GM21381 (cell line): ENCODE measurements at regions not wholly inside any gene's neighbourhood (a gene's known extent, or its start where the extent isn't known, plus 50 kb on each side); places are given as distances from the start of the nearest gene placed in this dataset.
"Not testable (repeated sequence)": the region's sequence is repeated elsewhere in the genome, so short reads cannot be mapped to it uniquely, and the experiment has no call there.

Source experiments
- ATAC-seq: cut with Tn5 transposase; IDR thresholded peaks from one replicate; pipeline ENCODE4 v1.9.1; 2021; ENCODE audit warnings: mild to moderate bottlenecking, moderate library complexity; ENCODE audit not compliant: unreplicated experiment

DNA sequence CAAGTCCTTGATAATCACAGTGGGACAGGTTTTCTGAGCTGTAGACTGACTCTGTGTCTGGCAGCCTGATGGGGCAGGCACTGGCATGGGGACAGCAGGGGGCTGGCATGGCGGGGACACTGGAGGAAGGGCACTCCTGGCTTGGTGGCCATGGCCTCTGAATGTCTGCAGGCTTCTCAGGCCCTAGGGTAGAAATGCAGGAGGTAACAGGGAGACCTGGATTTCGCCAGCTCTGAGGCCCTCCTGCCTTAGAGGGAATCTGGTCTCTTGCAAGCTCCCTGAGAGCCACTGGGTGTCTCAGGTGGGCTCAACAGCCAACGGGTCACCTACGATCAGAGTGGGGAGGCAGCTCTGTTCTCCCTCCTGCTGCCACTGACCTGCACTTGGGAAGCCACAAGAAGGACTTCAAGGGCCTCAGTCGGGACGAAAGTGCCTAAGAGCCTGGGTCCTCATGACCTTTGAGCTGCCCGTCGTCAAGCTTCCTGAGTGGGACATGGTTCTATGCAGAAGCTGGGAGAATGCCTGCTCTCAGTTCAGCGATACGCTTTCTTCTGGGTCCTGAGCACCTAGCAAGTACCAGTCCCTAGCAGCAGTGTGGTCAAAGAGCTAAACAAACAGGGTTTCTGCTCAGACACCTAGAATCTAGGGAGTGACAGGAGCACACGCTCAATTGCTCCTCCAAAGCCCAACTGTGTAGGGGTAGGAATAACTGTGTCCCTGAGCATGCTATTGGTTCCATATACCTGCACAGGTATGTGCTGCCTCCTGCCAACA, 569.0 kb downstream of the PTPRU start:
- ATAC-seq, result no peak

DNA sequence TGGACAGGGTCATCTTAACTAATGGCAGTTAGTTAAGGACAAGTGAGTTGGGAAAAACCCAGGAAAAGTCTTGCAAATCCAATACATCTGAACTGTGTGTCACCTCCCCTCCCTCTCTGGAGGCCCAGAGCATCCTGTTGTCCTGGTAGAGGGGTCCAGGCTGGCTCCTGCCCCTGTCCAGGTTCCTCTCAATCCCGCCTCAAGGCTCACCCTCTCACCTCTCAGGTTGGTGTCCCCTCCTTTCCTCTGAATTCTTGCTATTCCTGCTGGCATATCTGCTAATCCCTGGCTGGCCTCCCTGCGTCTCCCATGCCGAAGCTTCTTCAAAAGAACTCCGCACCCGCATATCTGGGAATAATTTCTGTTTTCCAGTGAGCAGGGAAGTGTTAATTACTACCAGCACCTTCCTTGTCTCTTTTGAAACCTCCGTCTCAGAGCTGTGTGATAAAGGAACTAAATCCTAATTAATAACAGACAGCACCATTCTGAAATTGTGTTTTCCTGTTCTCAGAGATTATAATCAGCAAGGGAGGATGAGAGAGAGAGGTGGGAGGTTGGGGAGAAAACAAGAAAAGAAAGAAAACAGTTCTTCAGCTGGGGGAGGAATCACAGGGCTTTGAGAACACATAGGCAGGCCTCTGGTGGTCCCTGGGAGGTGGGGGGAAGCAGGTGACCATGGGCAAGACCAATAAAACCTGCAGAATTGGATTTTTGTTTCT, 568.0 kb downstream of the PTPRU start:
- ATAC-seq, result no peak

DNA sequence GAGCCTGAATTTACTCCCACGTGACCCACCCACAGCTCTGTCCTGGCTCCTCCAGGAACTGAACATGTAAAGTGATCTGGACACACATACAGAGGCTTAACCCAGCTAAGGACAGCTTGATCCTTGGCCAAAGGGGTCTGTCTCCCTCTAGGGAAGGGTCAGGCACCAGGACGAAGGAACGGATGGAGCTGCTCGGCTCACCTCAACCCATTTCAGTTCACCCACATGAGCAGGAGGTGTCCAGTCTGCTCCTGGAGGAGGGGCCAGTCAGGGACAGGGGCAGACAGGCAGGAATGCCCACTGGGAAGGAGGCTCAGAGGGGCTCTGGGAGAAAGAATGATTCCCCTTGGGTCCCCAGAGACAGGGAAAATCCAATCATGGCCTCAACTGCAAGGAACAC, 567.2 kb downstream of the PTPRU start:
- no peak for ATAC-seq

DNA sequence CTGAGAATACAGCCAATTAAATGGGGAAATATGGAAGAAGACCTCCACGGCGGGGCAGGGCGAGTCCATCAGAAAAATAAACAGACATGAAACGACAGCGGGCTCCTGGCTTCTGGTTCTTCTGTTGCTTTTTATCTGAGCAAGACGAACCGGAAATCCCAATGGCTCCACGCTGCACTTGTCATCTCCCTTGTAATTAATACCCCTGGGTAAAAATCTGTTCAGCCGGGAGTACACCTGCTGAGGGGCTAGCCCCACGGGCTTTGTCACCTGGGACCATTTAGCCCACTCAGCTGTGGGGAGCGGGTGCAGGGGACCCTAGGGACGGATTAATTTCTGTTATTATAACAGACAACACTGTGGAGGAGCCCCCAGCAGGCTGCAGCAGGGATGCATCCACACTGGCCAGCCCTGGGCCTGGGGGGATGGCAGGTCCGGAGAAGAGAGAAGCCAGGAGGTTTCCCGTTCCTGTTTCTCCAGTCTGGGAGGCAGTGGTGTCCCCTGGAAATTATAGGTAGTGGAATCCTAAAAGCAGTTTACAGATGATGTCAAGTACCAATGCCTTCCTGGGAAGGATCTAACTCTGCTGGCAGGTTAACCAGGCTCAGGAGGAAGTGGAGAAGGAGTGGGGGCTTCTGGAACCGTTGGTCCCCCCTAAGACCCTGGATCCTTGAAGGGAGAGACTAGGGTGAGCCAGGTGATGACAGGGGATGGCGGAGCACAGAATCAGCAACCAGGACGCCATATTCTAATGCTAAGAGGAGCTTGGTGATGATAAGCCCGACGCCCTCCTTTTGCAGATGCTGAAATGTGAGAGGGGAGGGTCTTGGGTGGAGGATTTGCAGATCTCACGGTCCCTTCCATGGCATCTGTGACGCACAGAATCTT, 566.1 kb downstream of the PTPRU start:
- no peak for ATAC-seq

DNA sequence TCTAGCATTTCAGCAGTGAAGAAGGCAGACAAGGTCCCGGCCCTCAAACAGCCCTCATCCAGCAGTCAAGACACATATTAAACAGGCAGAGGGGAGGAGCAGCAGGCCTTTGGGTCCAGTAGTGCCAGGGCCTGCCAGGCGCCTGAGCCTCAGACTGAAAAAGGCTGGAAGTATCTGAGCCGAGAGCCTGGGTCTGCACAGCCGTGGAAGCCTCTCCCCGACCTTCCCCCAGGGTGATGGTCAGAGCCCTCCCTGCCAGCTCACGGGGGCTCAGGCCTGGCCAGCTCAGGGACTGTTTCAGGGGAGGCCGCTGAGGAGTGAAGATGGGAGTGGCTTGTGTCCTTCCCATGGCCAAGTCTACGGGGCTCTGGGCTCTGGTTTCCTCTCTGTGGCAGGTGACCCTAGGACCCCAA, 565.2 kb downstream of the PTPRU start:
- no peak for ATAC-seq

DNA sequence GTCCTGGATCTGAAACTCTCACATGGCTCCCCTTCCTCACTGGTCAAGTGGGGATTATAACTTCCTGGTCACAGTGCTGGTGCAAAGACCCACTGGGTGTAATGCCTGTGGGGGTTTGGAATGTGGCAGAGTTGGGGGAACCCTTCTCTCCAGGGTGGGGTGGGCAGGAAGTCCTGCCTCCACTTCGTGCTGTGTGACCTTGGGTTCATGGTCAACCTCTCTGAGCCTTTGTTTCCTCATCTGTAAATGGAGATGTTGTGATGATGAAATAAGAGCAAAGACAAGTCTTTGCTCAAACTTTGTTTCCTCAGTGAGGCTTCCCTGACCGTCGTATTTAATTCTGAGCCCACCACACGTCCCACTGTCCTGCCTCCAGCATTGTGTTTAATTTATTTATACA, 564.7 kb downstream of the PTPRU start:
- ATAC-seq, result no peak

DNA sequence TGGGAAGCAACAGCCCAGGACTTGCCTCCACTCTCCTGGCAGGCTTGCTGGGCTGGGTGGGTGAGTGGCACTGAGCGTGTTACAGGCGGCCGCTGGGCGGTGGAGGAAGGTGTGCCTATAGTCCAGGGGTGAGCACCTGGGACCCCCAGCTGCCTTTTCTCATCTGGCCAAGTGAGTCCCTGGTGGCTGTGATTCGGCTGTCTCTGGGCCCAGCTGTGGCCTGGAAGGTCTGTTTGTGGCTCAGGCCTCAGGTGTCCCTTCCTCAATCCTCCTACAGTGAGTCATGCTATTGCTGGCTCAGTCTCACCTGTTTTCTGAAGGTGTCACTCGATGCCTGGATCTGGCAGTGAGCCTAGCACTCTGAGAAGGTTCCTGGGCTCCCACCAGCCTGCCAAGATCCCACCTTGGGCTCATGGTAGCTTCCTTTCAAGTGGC, 564.2 kb downstream of the PTPRU start:
- ATAC-seq, result no peak

DNA sequence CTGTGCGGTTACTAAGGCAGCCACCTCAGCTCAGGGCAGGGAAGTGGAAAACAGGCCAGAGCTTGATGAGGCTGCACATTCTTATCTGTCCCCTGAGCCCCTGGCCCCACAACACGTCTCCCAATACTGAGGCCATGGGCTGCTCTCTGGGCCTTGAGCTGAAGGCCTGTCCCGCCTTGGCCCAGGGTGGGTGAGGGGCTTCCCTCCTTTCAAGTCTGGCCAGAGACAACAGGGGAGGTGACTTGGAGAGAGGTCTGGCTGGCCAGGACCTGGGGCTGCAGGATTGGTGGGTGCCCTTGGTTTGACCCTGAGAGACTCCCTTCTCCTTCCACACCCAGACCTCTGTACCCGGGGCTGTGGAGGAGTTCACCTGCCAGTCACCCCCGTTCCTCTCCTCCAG, 563.8 kb downstream of the PTPRU start:
- no peak for ATAC-seq

DNA sequence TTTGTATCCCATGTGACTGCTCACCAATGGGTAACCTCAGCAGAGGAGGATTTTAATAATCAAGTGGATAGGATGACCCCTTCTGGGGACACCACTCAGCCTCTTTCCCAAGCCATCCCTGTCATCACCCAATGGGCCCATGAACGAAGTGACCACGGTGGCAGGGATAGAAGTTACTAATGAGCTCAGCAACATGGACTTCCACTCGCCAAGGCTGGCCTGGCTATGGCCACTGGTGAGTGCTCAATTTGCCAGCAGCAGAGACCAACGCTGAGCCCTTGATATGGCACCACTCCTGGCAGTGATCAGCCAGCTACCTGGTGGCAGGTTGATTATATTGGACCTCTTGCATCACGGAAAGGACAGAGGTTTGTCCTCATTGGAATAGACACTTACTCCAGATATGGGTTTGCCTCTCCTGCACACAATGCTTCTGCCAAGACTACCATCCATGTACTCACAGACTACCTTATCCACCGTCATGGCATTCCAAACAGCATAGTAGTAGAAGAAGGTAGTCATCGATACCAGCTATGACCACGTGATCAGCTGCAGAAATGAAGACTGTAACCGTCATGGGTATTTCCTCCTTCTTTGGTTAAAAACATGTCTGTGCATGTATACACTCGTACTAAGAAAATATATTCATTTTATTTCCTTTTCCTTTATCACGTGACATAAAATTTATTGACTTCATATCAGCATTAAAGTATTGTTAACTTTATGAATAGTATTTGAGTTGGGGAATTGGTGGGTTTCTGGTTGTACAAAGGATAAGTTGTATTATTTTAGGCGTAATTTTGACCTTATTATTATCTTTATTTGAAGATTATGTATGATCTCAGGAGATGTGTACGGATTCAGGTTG, 562.6 kb downstream of the PTPRU start:
- no peak for ATAC-seq

DNA sequence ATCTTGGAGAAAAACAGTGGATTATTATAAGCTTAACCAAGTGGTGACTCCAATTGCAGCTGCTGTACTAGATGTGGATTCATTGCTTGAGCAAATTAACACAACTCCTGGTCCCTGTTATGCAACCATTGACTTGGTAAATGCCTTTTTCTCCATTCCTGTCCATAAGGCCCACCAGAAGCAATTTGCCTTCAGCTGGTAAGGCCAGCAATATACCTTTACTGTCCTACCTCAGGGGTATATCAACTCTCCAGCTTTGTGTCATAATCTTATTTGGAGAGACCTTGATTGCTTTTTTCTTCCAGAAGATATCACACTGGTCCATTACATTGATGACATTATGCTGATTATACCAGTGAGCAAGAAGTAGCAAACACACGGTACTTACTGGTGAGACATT, 560.8 kb downstream of the PTPRU start:
- ATAC-seq, result not testable (repeated sequence)

DNA sequence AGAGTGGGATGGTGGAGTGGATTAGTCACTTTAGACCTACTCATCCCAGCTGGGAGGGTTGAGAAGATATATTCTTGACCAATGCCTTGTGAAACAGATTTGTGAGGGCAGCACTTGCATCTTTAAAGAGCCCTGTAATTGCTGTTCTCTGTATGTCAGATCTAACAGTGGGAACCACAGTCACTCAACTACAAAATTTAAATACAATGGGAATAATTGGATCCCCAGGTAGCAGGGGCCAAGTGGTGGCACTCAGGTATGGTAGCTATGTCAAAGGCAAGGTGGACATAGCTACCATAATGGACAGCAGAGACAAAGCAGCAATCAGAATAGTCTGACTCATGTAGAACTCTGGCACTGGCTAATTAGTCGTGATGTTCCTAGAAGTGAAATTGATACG, 559.6 kb downstream of the PTPRU start:
- not testable (repeated sequence) for ATAC-seq

DNA sequence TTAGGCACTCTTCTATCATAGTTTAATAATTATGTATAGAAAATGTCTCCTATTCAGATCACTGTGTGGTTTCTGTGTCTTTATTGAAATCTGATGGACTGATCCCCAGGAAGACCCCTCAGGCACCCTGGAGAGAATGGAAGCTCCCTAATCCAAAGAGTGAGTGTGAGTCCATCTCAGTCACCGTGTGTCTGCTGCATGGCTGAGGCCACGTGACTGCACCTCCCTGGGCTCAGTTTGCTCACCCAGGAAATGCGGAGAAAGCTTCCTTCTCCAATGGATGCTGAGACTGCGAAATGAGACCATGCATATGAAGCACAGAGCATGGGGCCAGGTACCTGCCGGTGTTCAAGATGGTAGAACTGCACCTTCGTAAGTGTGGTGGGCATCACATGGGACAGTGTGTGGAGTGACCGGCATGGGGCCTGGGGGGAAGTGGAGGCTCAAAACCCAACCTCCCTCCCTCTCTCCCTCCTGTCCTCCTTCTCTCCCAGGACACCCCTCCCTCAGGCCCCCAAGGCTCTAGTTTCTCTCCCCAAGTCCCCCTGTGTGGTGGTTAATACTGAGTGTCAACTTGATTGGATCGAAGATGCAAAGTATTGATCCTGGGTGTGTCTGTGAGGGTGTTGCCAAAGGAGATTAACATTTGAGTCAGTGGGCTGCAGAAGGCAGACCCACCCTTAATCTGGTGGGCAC, 557.5 kb downstream of the PTPRU start:
- ATAC-seq, result no peak

DNA sequence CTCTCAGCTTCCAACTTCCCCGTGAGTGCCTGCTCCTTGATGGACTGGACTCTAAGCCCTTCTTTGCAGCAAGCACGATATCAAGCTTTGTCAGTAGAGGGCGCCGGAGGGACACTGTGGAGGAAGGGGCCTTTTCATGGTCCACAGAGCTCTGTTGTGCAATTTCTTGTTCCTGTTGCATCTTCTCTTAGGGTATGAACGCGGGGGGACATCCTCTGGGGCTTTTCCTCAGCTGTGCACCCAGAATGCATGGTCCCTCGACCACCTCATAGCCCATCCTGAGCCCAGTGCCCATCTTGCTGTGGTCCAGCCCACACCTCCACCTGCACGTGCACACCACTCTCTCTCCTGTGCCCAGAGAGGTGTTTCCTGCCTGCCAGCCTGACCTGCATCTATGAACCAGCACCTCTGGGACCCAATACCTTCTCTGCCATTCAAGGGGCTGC, 556.8 kb downstream of the PTPRU start:
- no peak for ATAC-seq

DNA sequence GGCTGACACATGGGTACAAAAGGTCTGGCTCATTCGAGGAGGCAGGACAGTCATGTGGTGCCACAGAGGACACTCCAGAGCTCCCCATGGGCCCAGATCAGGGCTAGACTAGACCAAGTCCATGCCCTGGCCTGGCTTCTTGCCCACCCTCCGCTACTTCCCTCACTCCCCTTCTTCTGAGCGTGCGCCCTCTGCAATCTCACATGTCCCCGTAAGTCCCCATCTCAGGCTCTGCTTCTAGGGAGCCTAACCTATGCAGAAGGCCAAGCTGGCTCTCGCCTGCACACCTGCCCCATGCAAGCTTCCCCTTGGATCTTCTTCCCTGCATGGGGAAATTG, 553.6 kb downstream of the PTPRU start:
- ATAC-seq, result no peak

DNA sequence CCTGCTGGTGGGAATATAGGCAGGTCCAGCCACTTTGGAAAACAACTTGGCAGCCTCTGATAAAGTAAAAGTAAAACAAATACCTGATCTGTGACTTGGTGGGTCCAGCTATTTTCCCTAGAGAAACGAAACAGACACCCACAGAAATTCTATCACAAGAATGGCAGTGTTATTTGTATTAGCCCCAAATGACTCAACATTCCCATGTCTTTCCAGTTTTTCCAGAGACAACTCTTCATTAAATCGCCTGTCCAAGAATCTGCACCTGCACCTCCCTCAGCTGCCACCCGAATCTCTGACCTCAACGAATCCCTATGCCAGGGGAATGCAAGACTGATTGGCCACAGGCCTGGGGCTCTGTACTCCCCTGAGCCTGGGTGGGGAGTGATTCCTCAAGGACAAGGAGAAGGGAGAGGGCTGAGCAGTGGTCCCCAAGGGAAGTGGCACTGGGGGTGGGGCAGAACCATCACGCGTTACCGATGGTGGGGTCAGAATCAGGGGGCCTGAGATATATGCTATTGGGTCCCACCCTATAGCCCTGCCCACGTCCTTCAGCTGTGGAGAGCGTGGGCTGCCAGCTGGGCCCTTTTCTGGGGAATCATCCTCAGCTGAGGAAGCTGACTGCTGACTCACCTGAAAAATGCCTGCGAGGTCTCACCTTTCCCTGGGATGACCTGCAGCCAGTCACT, 553.0 kb downstream of the PTPRU start:
- ATAC-seq, result no peak

DNA sequence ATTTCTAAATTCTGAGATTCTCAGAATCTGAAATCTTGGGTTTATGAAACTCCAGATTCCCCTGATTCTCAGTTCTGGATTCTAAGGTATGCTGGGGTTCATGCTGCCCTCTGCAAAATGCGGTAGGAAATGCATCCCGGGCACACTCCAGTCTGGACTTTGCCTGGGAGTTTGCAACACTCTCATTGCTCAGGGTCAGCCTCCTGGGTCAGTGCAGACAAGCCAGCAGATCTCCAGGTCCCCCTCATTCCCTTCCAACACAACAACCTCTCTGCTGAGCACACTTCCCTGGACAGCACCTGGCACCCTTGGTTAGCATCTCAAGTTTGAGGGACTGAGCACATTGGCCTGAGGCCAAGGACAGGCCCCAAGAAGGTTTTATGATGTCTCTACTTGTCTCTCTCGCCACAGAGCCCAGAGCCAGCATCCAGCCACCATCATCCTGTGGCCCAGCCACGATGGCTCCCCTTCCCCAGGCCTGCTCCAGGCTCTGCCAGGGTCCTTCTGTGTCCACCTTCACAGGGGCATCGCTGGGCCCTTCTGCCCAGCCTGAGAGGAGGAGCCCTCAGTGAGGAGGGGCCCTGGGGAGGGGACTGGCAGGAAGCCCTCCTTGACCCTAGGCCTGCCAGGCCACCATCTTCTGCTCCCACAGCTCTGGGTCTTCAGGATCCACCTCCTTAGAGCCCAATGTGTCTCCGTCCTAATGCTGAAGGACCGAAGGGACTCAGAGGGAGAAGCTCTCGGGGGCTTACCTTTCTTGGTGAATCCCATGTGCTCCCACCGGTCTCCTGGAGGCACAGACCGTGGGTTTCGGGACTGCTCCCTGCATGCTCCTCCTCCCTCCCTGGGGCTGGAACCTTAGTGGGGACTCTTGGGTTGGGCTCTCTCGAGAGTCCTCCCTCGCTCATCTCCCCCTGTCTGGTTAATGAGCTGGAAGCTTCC, 550.7 kb downstream of the PTPRU start:
- no peak for ATAC-seq

DNA sequence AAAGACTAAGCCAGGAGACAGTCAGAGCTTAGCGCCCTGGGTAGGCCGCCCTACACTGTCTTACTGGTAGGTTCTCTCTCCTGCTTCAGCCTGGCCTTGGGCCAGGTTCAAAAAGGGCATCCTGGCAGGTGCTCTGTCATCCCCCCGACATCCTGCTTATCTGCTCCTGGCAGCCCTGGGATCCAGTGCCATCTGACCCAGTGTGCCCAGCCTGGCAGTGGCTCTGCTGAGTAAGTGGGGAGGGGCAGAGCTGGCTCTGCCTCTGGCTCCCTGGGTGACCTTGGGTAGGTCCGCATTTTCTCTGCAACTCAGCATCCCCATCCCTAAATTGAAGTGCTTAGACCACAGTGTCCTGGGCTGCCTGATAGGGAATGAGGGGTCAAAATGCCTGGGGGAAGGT, 549.9 kb downstream of the PTPRU start:
- ATAC-seq, result no peak

DNA sequence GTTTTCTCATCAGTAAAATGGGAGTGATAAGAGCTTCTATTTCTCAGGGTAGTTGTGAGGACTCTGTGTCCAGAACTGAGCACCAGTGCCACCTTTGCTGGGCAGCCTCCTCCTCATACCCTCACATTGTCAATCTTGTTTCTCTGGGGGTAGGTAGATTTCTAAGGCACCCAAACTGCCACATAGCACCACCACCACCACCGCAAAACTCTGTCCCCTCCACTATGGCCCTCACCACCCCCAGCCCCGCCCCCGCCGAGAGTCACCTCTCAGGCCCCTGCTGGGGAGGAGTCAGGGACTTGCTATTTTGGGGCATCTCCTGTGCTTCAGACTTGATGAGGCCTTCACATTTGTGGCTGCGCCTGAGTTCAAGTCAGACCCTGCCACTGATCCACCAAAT, 549.2 kb downstream of the PTPRU start:
- ATAC-seq, result no peak
